H1 (cell line): ENCODE measurements at regions not wholly inside any gene's neighbourhood (a gene's known extent, or its start where the extent isn't known, plus 50 kb on each side); places are given as distances from the start of the nearest gene placed in this dataset.

Experiments
- CTCF ChIA-PET: fragments of 300-600 bp; sonication (Branson Sonifier 250); formaldehyde crosslinking; loops from one replicate; lab custom pipeline; 2021; ENCODE audit not compliant: partially characterized antibody; lab: Charles Lee
- POLR2A ChIA-PET: fragments of 300-600 bp; sonication (Branson Sonifier 250); formaldehyde crosslinking; loops from one replicate; lab custom pipeline; 2021; ENCODE audit warnings: inconsistent platforms; ENCODE audit not compliant: partially characterized antibody; lab: Charles Lee
- DNase-seq, 2 experiments: peaks; one replicate each; pipeline versions ENCODE4 v3.0.0 to v3.0.0-alpha.2; 2010 to 2022; ENCODE audit warnings: low spot score in 2 of 2, low read depth in 1 of 2, mixed read lengths in 1 of 2
- FAIRE-seq: peaks from 2 replicates; lab custom pipeline; 2011; peaks lifted over from hg19 to GRCh38; lab: Jason Lieb, UNC
- H2AFZ ChIP-seq: 2 replicates; pipeline ENCODE4 v1.8.1; 2012; ENCODE audit warnings: low read length, inconsistent platforms
- H2AK5ac ChIP-seq: 2 replicates; pipeline ENCODE4 v1.6.1; 2013; ENCODE audit warnings: low read depth, low read length
- H2BK120ac ChIP-seq: replicated peaks from 2 replicates; pipeline ENCODE3; 2013; ENCODE audit warnings: low read depth, low read length, inconsistent platforms
- H2BK12ac ChIP-seq: 2 replicates; pipeline ENCODE4 v1.6.1; 2013; ENCODE audit warnings: low read depth, low read length
- H2BK15ac ChIP-seq: 2 replicates; pipeline ENCODE4 v1.6.1; 2013; ENCODE audit warnings: low read length
- H2BK20ac ChIP-seq: 2 replicates; pipeline ENCODE4 v1.6.1; 2013; ENCODE audit warnings: low read length
- H2BK5ac ChIP-seq: 2 replicates; pipeline ENCODE4 v1.6.1; 2013; ENCODE audit warnings: low read depth, low read length
- H3K14ac ChIP-seq: 2 replicates; pipeline ENCODE4 v1.6.1; 2013; ENCODE audit warnings: inconsistent platforms; ENCODE audit not compliant: insufficient read length
- H3K18ac ChIP-seq: 2 replicates; pipeline ENCODE4 v1.6.1; 2013; ENCODE audit warnings: low read length; ENCODE audit errors: extremely low read depth
- H3K23ac ChIP-seq: 2 replicates; pipeline ENCODE4 v1.6.1; 2013; ENCODE audit warnings: inconsistent platforms; ENCODE audit not compliant: insufficient read length
- H3K23me2 ChIP-seq: 2 replicates; pipeline ENCODE4 v1.6.1; 2013; ENCODE audit warnings: low read depth, low read length
- H3K27ac ChIP-seq: 2 replicates; pipeline ENCODE4 v1.6.1; 2011; ENCODE audit warnings: low read depth, low read length, inconsistent platforms
- H3K27me3 ChIP-seq, 4 experiments: replicated peaks in 1 of 4; 1 replicate in 1 of 4; 2 replicates in 3 of 4; pipeline versions ENCODE4 v1.6.1 to v1.8.1; 2011 to 2013; ENCODE audit warnings: low read length in 3 of 4, mild to moderate bottlenecking in 3 of 4, inconsistent platforms in 2 of 4, mixed read lengths in 2 of 4, moderate library complexity in 1 of 4; ENCODE audit not compliant: control insufficient read depth in 3 of 4, insufficient read depth in 3 of 4; ENCODE audit errors: extremely low read depth in 1 of 4
- H3K36me3 ChIP-seq, 4 experiments: 2 replicates each; pipeline versions ENCODE4 v1.6.1 to v1.8.1; 2011 to 2013; ENCODE audit warnings: mild to moderate bottlenecking in 4 of 4, low read length in 3 of 4, moderate library complexity in 2 of 4, control low read depth in 1 of 4, inconsistent platforms in 1 of 4; ENCODE audit not compliant: insufficient read depth in 4 of 4, control insufficient read depth in 2 of 4
- H3K4ac ChIP-seq: replicated peaks from 2 replicates; pipeline ENCODE3; 2013; ENCODE audit warnings: low read length, low read depth, mixed read lengths, inconsistent platforms; ENCODE audit not compliant: insufficient read length
- H3K4me1 ChIP-seq, 4 experiments: replicated peaks in 1 of 4; 1 replicate in 1 of 4; 2 replicates in 3 of 4; pipeline versions ENCODE4 v1.6.1 to v1.8.1; 2011 to 2013; ENCODE audit warnings: low read length in 3 of 4, inconsistent platforms in 2 of 4, mixed read lengths in 1 of 4; ENCODE audit not compliant: insufficient read depth in 4 of 4, control insufficient read depth in 3 of 4
- H3K4me2 ChIP-seq, 2 experiments: 2 replicates each; pipeline versions ENCODE4 v1.6.1 to v1.8.1; 2011 to 2013; ENCODE audit warnings: low read depth in 2 of 2, low read length in 2 of 2, control low read depth in 1 of 2, inconsistent platforms in 1 of 2, mild to moderate bottlenecking in 1 of 2; ENCODE audit not compliant: insufficient read depth in 1 of 2
- H3K4me3 ChIP-seq, 4 experiments: fragments of 200-600, 300-600 bp in 1 of 4; sonication (generic), shearing (Covaris generic), sonication (Bioruptor Twin) in 1 of 4; 2 replicates each; pipeline versions ENCODE4 v1.5.1 to v1.8.1; 2011 to 2016; ENCODE audit warnings: low read length in 4 of 4, low read depth in 3 of 4, control low read depth in 2 of 4, inconsistent platforms in 2 of 4, mild to moderate bottlenecking in 2 of 4, mixed read lengths in 1 of 4, moderate library complexity in 1 of 4; ENCODE audit not compliant: insufficient read depth in 2 of 4; ENCODE audit errors: extremely low read depth in 1 of 4
- H3K56ac ChIP-seq: replicated peaks from 2 replicates; pipeline ENCODE3; 2013; ENCODE audit warnings: low read depth, mild to moderate bottlenecking, mixed read lengths, low read length, inconsistent platforms; ENCODE audit not compliant: insufficient read length
- H3K79me1 ChIP-seq: 2 replicates; pipeline ENCODE4 v1.6.1; 2013; ENCODE audit warnings: low read depth, low read length, control low read depth
- H3K79me2 ChIP-seq, 2 experiments: 2 replicates each; pipeline versions ENCODE4 v1.6.1 to v1.8.1; 2012 to 2013; ENCODE audit warnings: low read length in 2 of 2, mild to moderate bottlenecking in 2 of 2, inconsistent platforms in 1 of 2; ENCODE audit not compliant: insufficient read depth in 2 of 2, control insufficient read depth in 1 of 2
- H3K9ac ChIP-seq, 4 experiments: replicated peaks in 1 of 4; 1 replicate in 1 of 4; 2 replicates in 3 of 4; pipeline versions ENCODE4 v1.6.1 to v1.8.1; 2011 to 2013; ENCODE audit warnings: low read depth in 3 of 4, low read length in 3 of 4, control low read depth in 2 of 4, mild to moderate bottlenecking in 2 of 4, moderate library complexity in 2 of 4, inconsistent platforms in 1 of 4; ENCODE audit errors: extremely low read depth in 1 of 4
- H3K9me3 ChIP-seq, 2 experiments: 2 replicates each; pipeline versions ENCODE4 v1.6.1 to v1.8.1; 2012 to 2013; ENCODE audit warnings: mild to moderate bottlenecking in 2 of 2, moderate library complexity in 2 of 2, control low read depth in 1 of 2, inconsistent platforms in 1 of 2, low read depth in 1 of 2, low read length in 1 of 2, mixed read lengths in 1 of 2; ENCODE audit not compliant: insufficient read depth in 2 of 2
- H4K20me1 ChIP-seq, 2 experiments: replicated peaks in 1 of 2; 2 replicates each; pipeline versions ENCODE3 to v1.8.1; 2011 to 2013; ENCODE audit warnings: inconsistent platforms in 2 of 2, low read length in 2 of 2, mild to moderate bottlenecking in 1 of 2; ENCODE audit not compliant: insufficient read depth in 2 of 2, control insufficient read depth in 1 of 2
- H4K5ac ChIP-seq: 2 replicates; pipeline ENCODE4 v1.6.1; 2013; ENCODE audit warnings: low read length, low read depth, mixed read lengths, inconsistent platforms; ENCODE audit not compliant: insufficient read length
- H4K8ac ChIP-seq: 2 replicates; pipeline ENCODE4 v1.8.0; 2013; ENCODE audit warnings: mild to moderate bottlenecking, moderate library complexity, low read length, inconsistent platforms; ENCODE audit not compliant: insufficient read depth; ENCODE audit errors: extremely low read depth
- H4K91ac ChIP-seq: replicated peaks from 2 replicates; pipeline ENCODE3; 2013; ENCODE audit warnings: low read length, mixed read lengths, inconsistent platforms; ENCODE audit not compliant: insufficient read length
- CEBPB ChIP-seq: IDR thresholded peaks from 2 replicates; pipeline ENCODE4 v1.6.1; 2012; ENCODE audit warnings: low read depth, low read length
- JUN ChIP-seq: IDR thresholded peaks from 2 replicates; pipeline ENCODE4 v1.6.1; 2011; ENCODE audit warnings: low read depth, mild to moderate bottlenecking, improper control_type of control experiment, low read length
- RFX5 ChIP-seq: IDR thresholded peaks from 2 replicates; pipeline ENCODE4 v1.6.1; 2011; ENCODE audit warnings: low read depth, low read length, improper control_type of control experiment, borderline replicate concordance
- SP1 ChIP-seq: IDR thresholded peaks from 2 replicates; pipeline ENCODE4 v1.6.1; 2011; ENCODE audit warnings: low read depth, low read length
- SP4 ChIP-seq: IDR thresholded peaks from 2 replicates; pipeline ENCODE4 v1.6.1; 2012; ENCODE audit warnings: low read length, inconsistent platforms
- SRF ChIP-seq: IDR thresholded peaks from 2 replicates; pipeline ENCODE4 v1.6.1; 2011; ENCODE audit warnings: mild to moderate bottlenecking, low read depth, low read length, moderate library complexity
- YY1 ChIP-seq: IDR thresholded peaks from 2 replicates; pipeline ENCODE4 v1.6.1; 2011; ENCODE audit warnings: low read depth, mild to moderate bottlenecking, low read length

- H3K36me3 ChIP-seq, result no peaks in the 10 kb centered on the region
- H3K27me3 ChIP-seq, result no peaks in the 10 kb centered on the region
- no peak overlapping the region for H3K4me2 ChIP-seq
- no peak for TF ChIP-seq YY1
- no peak for TF ChIP-seq SRF
- no peak for TF ChIP-seq RFX5
- no peak for TF ChIP-seq JUN
- TF ChIP-seq SP1, result no peak
- no peak for TF ChIP-seq CEBPB
- TF ChIP-seq SP4, result no peak
- H2AFZ ChIP-seq, result no peak overlapping the region
- H3K4me1 ChIP-seq, result no peaks in the 10 kb centered on the region
- H2BK12ac ChIP-seq, result no peak overlapping the region
- no peak overlapping the region for H2BK5ac ChIP-seq
- CTCF ChIA-PET, result no interaction called here
- POLR2A ChIA-PET, result no interaction called here
- no peaks in the 10 kb centered on the region for H3K79me2 ChIP-seq
- no peak overlapping the region for H3K4ac ChIP-seq
- FAIRE-seq, result no peak
- H3K23me2 ChIP-seq, result no peaks in the 10 kb centered on the region
- no peaks in the 10 kb centered on the region for H3K79me1 ChIP-seq
- H3K14ac ChIP-seq, result no peak overlapping the region
- H2BK20ac ChIP-seq, result no peak overlapping the region
- no peak overlapping the region for H2BK120ac ChIP-seq
- H3K27ac ChIP-seq, result no peak overlapping the region
- H4K20me1 ChIP-seq, result no peaks in the 10 kb centered on the region
- no peak overlapping the region for H4K91ac ChIP-seq
- H3K4me3 ChIP-seq, result no peak overlapping the region
- H3K9ac ChIP-seq, result no peak overlapping the region
- no peak overlapping the region for H3K23ac ChIP-seq
- no peak overlapping the region for H4K5ac ChIP-seq
- DNase-seq, result no peak
- no peak overlapping the region for H2BK15ac ChIP-seq
- no peak overlapping the region for H2AK5ac ChIP-seq
- no peak overlapping the region for H3K18ac ChIP-seq
- H4K8ac ChIP-seq, result no peak overlapping the region
- no peaks in the 10 kb centered on the region for H3K9me3 ChIP-seq
- H3K56ac ChIP-seq, result no peak overlapping the region
Measured at GRCh38 chr7:118525020-118525419, 300.5 kb downstream of the ANKRD7 start.
